SK-N-SH (cell line): ENCODE measurements at regions not wholly inside any gene's neighbourhood (a gene's known extent, or its start where the extent isn't known, plus 50 kb on each side); places are given as distances from the start of the nearest gene placed in this dataset.

Source experiments
- CTCF ChIA-PET: fragments of 300-600, 350-600 bp; formaldehyde crosslinking; extraction: SDS; loops from one replicate; lab custom pipeline; 2021; lab: Yijun Ruan, JAX
- POLR2A ChIA-PET: fragments of 350-600 bp; sonication (Branson Sonifier 250); formaldehyde crosslinking; extraction: SDS; loops from one replicate; lab custom pipeline; 2020; ENCODE audit warnings: antibody characterized with exemption, inconsistent platforms; lab: Yijun Ruan, JAX
- DNase-seq: peaks from one replicate; pipeline ENCODE4 v3.0.0; 2012
- H2AFZ ChIP-seq: fragments of 200-600 bp; sonication (generic); 2 replicates; pipeline ENCODE4 v1.8.1; 2016; ENCODE audit warnings: antibody characterized with exemption, mild to moderate bottlenecking, low read depth
- H3F3A ChIP-seq: fragments of 200-600 bp; sonication (generic); replicated peaks from 2 replicates; pipeline ENCODE3; 2016; ENCODE audit warnings: antibody characterized with exemption, mild to moderate bottlenecking; ENCODE audit not compliant: insufficient read depth
- H3K27ac ChIP-seq, 2 experiments: fragments of 200-500 bp in 1 of 2; fragments of 200-600 bp in 1 of 2; sonication (Bioruptor generic) in 1 of 2; sonication (generic), shearing (Covaris generic) in 1 of 2; 2 replicates each; pipeline versions ENCODE4 v1.5.1 to v1.6.1; 2014 to 2016; ENCODE audit warnings: low read depth in 2 of 2, inconsistent platforms in 1 of 2, low read length in 1 of 2, mild to moderate bottlenecking in 1 of 2, mixed read lengths in 1 of 2
- H3K27me3 ChIP-seq: fragments of 200-600 bp; sonication (generic), shearing (Covaris generic); 2 replicates; pipeline ENCODE4 v1.6.1; 2016; ENCODE audit warnings: mixed run types; ENCODE audit not compliant: insufficient read depth
- H3K36me3 ChIP-seq, 2 experiments: fragments of 200-500 bp in 1 of 2; fragments of 200-600 bp in 1 of 2; sonication (Bioruptor generic) in 1 of 2; sonication (generic) in 1 of 2; replicated peaks in 1 of 2; 2 replicates each; pipeline versions ENCODE3 to v1.5.1; 2014 to 2016; ENCODE audit warnings: low read length in 1 of 2, mild to moderate bottlenecking in 1 of 2; ENCODE audit not compliant: insufficient read depth in 2 of 2, control insufficient read depth in 1 of 2
- H3K4me1 ChIP-seq, 2 experiments: fragments of 200-500 bp in 1 of 2; fragments of 200-600 bp in 1 of 2; sonication (Bioruptor generic) in 1 of 2; sonication (generic), shearing (Covaris generic) in 1 of 2; 2 replicates each; pipeline versions ENCODE4 v1.5.1 to v1.6.1; 2014 to 2016; ENCODE audit warnings: low read depth in 1 of 2, low read length in 1 of 2, mixed run types in 1 of 2; ENCODE audit not compliant: insufficient read depth in 2 of 2, control insufficient read depth in 1 of 2
- H3K4me2 ChIP-seq: fragments of 200-600 bp; sonication (generic), shearing (Covaris generic); 2 replicates; pipeline ENCODE4 v1.6.1; 2017; ENCODE audit warnings: mixed run types
- H3K4me3 ChIP-seq, 2 experiments: fragments of 200-500 bp in 1 of 2; fragments of 200-600 bp in 1 of 2; sonication (Bioruptor generic) in 1 of 2; sonication (generic), shearing (Covaris generic) in 1 of 2; 2 replicates each; pipeline versions ENCODE4 v1.5.1 to v1.8.1; 2014 to 2016; ENCODE audit warnings: low read depth in 2 of 2, inconsistent platforms in 1 of 2, low read length in 1 of 2, mild to moderate bottlenecking in 1 of 2, mixed read lengths in 1 of 2, moderate library complexity in 1 of 2
- H3K79me2 ChIP-seq: fragments of 200-600 bp; sonication (generic); 2 replicates; pipeline ENCODE4 v1.8.1; 2017; ENCODE audit warnings: mild to moderate bottlenecking; ENCODE audit not compliant: insufficient read depth
- H3K9ac ChIP-seq: fragments of 200-600 bp; sonication (generic); 2 replicates; pipeline ENCODE4 v1.6.1; 2017; ENCODE audit warnings: mixed run types
- H3K9me2 ChIP-seq: fragments of 200-600 bp; sonication (generic); 2 replicates; pipeline ENCODE4 v1.6.1; 2017; ENCODE audit warnings: mixed run types
- H3K9me3 ChIP-seq: fragments of 200-600 bp; sonication (generic); 2 replicates; pipeline ENCODE4 v1.6.1; 2017; ENCODE audit warnings: mixed run types, mild to moderate bottlenecking, moderate library complexity
- H4K20me1 ChIP-seq: fragments of 200-600 bp; sonication (generic); 2 replicates; pipeline ENCODE4 v1.6.1; 2017; ENCODE audit warnings: mild to moderate bottlenecking, mixed run types; ENCODE audit not compliant: insufficient read depth
- FOSL2 ChIP-seq: IDR thresholded peaks from 2 replicates; pipeline ENCODE4 v1.4.0; 2012; ENCODE audit warnings: low read depth, mild to moderate bottlenecking, moderate library complexity, borderline replicate concordance
- GABPA ChIP-seq: IDR thresholded peaks from 2 replicates; pipeline ENCODE4 v1.4.0; 2012; ENCODE audit warnings: low read depth, mild to moderate bottlenecking
- GATA2 ChIP-seq: sonication (generic); formaldehyde crosslinking; IDR thresholded peaks from 2 replicates; pipeline ENCODE4 v1.5.0; 2020; ENCODE audit warnings: mild to moderate bottlenecking, missing genetic modification reagents
- MAX ChIP-seq: IDR thresholded peaks from 2 replicates; pipeline ENCODE4 v1.4.0; 2012; ENCODE audit warnings: low read depth
- MEF2A ChIP-seq: IDR thresholded peaks from 2 replicates; pipeline ENCODE4 v1.4.0; 2012; ENCODE audit warnings: low read depth, borderline replicate concordance
- MXI1 ChIP-seq: IDR thresholded peaks from 2 replicates; pipeline ENCODE4 v1.6.1; 2012; ENCODE audit warnings: mild to moderate bottlenecking, low read depth, low read length, improper control_type of control experiment
- NFIC ChIP-seq: IDR thresholded peaks from 2 replicates; pipeline ENCODE4 v1.4.0; 2012; ENCODE audit warnings: borderline replicate concordance
- NRF1 ChIP-seq: IDR thresholded peaks from 2 replicates; pipeline ENCODE4 v1.6.1; 2012; ENCODE audit warnings: low read depth, mild to moderate bottlenecking, low read length
- RAD21 ChIP-seq: IDR thresholded peaks from 2 replicates; pipeline ENCODE4 v1.6.1; 2012; ENCODE audit warnings: mild to moderate bottlenecking, low read length
- REST ChIP-seq: IDR thresholded peaks from 2 replicates; pipeline ENCODE4 v1.6.1; 2012; ENCODE audit warnings: mild to moderate bottlenecking, low read depth, low read length, moderate library complexity
- RFX5 ChIP-seq: IDR thresholded peaks from 2 replicates; pipeline ENCODE4 v1.6.1; 2012; ENCODE audit warnings: mild to moderate bottlenecking, improper control_type of control experiment, low read length
- RXRA ChIP-seq: IDR thresholded peaks from 2 replicates; pipeline ENCODE4 v1.4.0; 2012; ENCODE audit warnings: low read depth, mild to moderate bottlenecking, borderline replicate concordance
- TCF12 ChIP-seq: IDR thresholded peaks from 2 replicates; pipeline ENCODE4 v1.4.0; 2012
- TEAD4 ChIP-seq: IDR thresholded peaks from 2 replicates; pipeline ENCODE4 v1.4.0; 2012; ENCODE audit warnings: mild to moderate bottlenecking, borderline replicate concordance; ENCODE audit not compliant: insufficient read depth
- USF1 ChIP-seq: IDR thresholded peaks from 2 replicates; pipeline ENCODE4 v1.4.0; 2012; ENCODE audit warnings: low read depth, borderline replicate concordance
- USF2 ChIP-seq: fragments of 150-350 bp; IDR thresholded peaks from 2 replicates; pipeline ENCODE4 v1.6.1; 2017; ENCODE audit warnings: antibody characterized with exemption, low read length, low read depth, borderline replicate concordance
- ZBTB33 ChIP-seq: IDR thresholded peaks from 2 replicates; pipeline ENCODE4 v1.4.0; 2012; ENCODE audit warnings: low read depth, borderline replicate concordance
- WGBS: methylation state at CpG from one replicate; pipeline ENCODE4 v1.1.6; 2017; ENCODE audit warnings: low lambda C conversion rate; 5-methylcytosine and 5-hydroxymethylcytosine counted together

GRCh38 chr3:46129588-46130272 is 78.4 kb downstream of the CCR1 start:
- CTCF ChIA-PET: no interaction called here
- H2AFZ ChIP-seq: no peak overlapping the region

More at GRCh38 chr3:46129588-46130272, 78.4 kb downstream of the CCR1 start:
- 0% methylated on average over 3 of the region's 3 CpGs for WGBS
- H3K27ac ChIP-seq: no peak overlapping the region
- H3K4me3 ChIP-seq: no peak overlapping the region
- POLR2A ChIA-PET: no interaction called here
- no peak overlapping the region for H3K9ac ChIP-seq
- H3F3A ChIP-seq: no peaks in the 10 kb centered on the region
- TF ChIP-seq RXRA (no peak), REST (no peak), MEF2A (no peak), TEAD4 (no peak), RFX5 (no peak), NFIC (no peak), TCF12 (no peak), RAD21 (no peak), GABPA (no peak), GATA2 (CRISPR knock-in tag) (no peak), MAX (no peak), USF1 (no peak), ZBTB33 (no peak), FOSL2 (no peak), NRF1 (no peak), USF2 (no peak), MXI1 (no peak)
- no peaks in the 10 kb centered on the region for H4K20me1 ChIP-seq
- DNase-seq: no peak
- H3K4me2 ChIP-seq: no peak overlapping the region
- H3K4me1 ChIP-seq: no peaks in the 10 kb centered on the region
- H3K9me3 ChIP-seq: no peaks in the 10 kb centered on the region
- peaks cover 6% of the 10 kb centered on the region; the same call in 1 of the 2 replicates for H3K27me3 ChIP-seq
- no peaks in the 10 kb centered on the region for H3K36me3 ChIP-seq
- no peaks in the 10 kb centered on the region for H3K9me2 ChIP-seq
- no peaks in the 10 kb centered on the region for H3K79me2 ChIP-seq
